GM18502 (cell line): ENCODE measurements at regions not wholly inside any gene's neighbourhood (a gene's known extent, or its start where the extent isn't known, plus 50 kb on each side); places are given as distances from the start of the nearest gene placed in this dataset.
"Not testable (repeated sequence)": the region's sequence is repeated elsewhere in the genome, so short reads cannot be mapped to it uniquely, and the experiment has no call there.

Experiments
- ATAC-seq: cut with Tn5 transposase; IDR thresholded peaks from one replicate; pipeline ENCODE4 v1.9.1; 2021; ENCODE audit warnings: mild to moderate bottlenecking; ENCODE audit not compliant: unreplicated experiment, poor library complexity

DNA sequence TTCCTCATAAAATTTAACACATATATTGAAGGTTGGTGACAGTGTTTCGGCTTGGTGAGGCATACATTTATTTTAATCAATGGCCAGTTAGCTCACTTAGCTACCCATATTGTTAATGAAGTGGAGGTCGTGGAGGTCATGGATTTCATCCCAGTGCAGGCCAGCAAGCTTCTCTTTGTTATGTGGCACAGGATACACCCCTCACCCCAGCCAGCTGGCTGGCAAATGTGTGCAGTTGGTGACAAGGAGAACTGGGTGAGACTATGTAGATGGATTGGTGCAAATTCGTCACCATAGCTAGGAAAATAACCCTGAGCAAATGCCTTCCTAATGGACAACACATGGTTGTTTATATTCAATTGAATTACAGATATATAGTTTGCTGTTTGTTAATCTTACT, 50.5 kb upstream of the FOXP2 start:
- no peak for ATAC-seq

GRCh38 chr7:114363292-114363691, 51.3 kb upstream of the FOXP2 start:
- ATAC-seq = no peak

DNA sequence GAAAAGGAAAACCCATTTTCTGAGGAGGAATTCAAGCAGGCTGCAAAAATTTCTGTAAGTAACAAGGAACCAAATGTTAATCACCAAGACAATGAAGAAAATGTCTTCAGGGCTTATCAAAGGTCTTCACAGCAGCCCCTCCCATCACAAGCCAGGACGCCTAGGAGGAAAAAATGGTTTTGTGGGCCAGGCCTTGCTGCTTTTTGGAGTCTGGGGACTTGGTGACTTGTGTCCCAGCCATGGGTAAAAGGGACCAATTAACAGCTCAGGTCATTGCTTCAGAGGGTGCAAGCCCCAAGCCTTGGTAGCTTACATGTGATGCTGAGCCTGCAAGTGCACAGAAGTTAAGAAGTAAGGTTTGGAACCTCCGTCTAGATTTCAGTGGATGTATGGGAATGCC, 55.7 kb upstream of the FOXP2 start:
- ATAC-seq = no peak

- no peak for ATAC-seq
Measured at GRCh38 chr7:114356133-114356532, 58.5 kb upstream of the FOXP2 start.

DNA sequence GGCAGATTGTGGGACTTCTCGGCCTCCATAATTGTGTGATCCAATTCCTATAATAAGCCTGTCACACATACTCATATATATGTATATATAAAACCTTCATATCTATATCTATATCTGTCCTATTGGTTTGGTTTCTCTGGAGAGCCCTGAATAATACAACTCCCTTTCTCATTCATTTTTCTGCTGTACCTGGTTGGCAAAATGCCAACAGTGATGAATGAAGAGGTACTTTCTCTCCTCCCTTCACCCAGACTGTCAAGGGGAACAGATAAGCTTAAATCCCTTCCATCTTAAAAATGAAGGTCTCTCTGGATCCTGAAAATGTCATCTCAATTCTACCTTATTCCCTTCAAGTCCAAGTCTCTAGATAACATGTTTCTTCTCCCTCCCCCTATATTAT, 60.3 kb upstream of the FOXP2 start:
- no peak for ATAC-seq

GRCh38 chr7:114345494-114345893, 69.1 kb upstream of the FOXP2 start:
- ATAC-seq = no peak

DNA sequence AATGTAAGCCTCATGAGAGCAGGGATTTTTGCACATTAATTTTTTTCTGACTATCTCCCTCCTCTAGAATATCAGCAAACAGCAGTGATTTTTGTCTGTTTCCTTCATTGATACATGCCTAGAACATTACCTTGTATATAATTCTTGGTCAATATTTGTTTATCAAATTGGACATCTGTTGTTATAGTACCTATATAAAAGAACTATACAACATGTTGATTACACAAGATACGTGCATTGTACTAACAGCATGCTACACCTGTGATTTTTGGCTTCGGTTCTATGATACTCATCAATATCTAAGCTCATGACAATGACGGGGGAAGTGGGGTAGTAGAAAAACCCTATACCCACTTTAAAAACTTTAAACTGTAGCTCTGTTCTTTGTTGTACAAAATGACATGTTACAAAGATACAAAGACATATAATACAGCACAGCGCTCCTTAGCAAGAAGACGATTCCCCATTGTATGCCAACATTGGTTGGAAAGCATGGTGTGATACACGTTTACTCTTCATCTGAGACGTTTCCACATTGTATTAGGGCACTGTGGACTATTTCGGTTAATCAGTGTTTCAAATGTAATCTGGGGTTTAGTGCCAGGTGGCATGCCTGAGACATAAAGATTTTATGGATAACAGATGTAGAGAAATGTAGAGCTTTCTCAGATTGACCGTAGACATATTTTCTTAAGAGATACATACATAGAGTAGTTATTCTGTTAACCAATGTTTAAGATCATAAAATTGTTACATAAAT, 70.5 kb upstream of the FOXP2 start:
- ATAC-seq = no peak

- no peak for ATAC-seq
Measured at GRCh38 chr7:114342431-114343179, 72.0 kb upstream of the FOXP2 start.

- no peak for ATAC-seq
Measured at GRCh38 chr7:114341648-114342047, 73.0 kb upstream of the FOXP2 start.

DNA sequence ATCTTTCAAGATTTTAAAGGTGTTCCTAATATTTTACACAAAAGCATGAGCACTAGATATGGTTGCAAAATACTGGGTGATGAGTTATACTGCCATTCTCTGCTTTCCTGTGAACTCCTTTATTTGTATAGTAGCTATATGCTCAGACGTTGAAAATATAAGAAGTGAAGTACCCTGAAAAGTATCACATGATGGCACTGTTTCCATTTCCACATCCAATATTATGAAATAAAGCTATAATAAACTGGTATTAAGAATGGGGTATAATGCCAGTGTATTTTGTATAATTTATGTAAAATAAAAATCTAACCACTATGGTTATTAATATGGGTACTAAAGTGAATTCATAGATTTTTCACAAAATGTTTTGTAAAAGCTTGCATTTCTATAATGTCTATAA, 79.6 kb upstream of the FOXP2 start:
- no peak for ATAC-seq

DNA sequence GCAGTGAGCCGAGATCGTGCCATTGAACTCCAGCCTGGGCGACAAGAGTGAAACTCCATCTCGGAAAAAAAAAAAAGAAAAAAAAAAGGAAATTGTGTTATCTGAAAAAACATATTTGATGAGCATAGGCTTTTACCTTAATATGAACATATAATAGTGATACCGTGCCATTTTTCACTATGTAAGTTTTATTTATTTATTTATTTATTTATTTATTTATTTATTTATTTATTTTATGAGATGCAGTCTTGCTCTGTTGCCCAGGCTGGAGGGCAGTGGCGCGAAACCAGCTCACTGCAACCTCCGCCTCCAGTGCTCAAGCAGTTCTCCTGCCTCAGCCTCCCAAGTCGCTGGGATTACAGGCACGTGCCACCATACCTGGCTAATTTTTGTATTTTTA, 85.2 kb upstream of the FOXP2 start:
- not testable (repeated sequence) for ATAC-seq

DNA sequence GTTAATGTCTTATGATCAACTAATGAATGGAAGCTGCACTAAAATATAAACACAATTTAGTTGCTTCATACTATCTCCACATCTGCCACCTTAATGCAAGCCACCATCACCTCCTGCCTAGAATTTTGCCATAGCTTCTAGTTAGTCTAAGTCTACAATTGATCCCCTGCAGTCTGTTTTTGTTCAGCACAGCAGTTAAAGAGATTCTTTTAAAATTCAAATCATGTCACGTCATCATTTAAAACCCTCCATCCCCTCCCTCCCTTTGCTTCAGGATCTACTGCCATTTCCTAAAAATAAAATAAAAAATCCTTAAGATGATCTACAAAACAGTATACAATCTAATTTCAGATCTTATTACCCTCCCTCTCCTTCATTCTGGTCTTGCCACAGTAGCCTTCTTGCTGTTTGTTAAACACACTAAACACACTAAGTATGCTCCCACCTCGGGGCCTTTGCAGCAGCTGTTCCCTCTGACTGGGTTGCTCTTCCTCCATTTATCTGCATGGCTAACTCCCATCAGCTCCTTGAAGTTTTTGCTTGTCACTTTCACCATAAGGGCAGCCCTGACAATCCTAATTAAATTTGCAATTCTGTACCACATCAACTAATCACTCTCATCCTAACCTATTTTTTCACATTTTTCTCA, 97.0 kb upstream of the FOXP2 start:
- no peak for ATAC-seq

GRCh38 chr7:114312649-114313048, 102.0 kb upstream of the FOXP2 start:
- ATAC-seq = no peak

DNA sequence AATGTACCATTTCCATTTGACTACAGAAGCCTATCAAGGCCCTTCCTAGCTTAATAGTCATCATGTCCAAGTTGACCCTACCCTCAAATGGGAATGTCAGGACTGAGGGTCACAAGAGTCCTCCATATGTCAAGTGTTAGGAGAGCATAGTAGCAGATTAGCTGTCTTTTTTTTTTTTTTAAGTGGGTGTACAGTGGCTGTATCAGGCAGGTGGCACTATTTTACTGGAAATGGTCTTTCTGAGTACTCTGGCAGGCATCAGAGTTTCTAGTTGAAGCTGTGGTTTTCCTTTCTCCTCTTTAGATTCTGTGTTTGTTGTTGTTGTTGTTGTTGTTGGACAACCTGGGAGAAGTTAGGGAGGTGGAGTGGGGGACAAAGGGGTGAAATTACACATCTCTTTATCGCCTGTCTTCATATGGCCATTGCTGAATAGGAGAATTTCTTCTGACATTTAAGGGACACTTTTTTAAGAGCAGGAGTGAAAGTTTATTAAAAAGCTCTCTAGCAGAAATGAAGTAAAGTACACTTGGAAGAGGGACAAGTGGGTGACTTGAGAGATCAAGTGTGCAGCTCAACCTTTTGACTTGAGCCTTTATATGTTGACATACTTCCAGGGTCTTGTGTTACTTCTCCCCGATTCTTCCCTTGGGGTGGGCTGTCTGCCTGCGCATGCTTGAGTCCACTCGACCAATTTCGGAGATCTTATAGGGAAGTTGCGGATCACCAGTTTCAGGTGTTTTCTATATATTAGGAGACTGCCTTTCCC, 104.1 kb upstream of the FOXP2 start:
- ATAC-seq = no peak

DNA sequence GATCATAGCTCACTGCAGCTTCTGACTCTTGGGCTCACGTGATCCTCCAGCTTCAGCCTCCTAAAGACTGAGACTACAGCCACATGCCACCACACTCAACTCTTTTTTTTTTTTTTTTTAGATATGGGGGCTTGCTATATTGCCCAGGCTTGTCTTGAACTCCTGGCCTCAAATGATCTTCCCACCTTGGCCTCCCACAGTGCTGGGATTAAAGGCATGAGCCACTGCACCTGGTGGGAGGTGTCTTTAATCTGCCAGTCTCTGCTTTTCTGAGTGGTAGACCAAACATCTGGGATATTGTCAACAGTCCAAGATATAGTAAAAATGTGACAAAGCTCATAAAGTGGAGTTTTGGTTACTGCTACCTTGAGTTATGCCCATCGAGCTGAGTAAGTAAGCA, 104.9 kb upstream of the FOXP2 start:
- no peak for ATAC-seq

DNA sequence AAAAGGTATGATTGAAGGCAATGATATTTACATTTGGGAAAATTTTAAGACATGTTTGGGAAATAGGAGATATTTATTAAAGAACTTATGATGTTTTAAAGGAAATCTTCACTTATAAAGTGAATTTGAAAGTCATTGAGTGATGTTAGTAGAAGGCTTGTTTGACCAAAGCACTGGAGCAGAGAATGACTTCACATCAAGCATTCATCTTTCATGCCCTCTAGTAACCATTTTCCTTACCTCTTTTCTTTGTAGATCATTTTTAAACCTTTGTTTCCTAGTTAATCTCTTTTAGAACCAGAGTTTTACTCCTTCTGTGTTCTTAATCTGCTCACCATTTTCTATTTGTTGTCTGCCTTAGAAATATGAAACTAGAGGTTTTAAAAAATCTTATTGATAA, 111.3 kb upstream of the FOXP2 start:
- ATAC-seq = no peak

- no peak for ATAC-seq
Measured at GRCh38 chr7:114302858-114303257, 111.8 kb upstream of the FOXP2 start.

DNA sequence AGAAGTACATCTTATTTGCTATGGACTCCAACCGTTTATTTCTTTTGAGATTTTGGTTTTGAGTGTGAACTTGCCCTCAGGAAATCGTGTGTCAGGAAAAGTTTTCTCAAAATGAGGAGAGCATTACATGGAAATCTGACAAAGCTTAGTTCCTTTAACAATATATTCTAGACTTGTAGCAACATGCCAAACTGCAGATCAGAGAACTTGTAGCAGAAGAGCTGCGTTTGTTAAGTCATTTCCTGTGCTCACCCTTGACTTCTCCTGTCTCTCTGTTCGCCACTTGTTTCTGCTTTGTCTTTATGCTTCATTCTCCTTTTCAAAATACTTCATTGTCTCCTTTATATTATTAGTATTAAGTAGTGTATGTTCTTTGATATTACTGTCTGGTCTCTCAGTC, 116.6 kb upstream of the FOXP2 start:
- ATAC-seq = no peak

- ATAC-seq = no peak
Measured at GRCh38 chr7:114297121-114297520, 117.5 kb upstream of the FOXP2 start.

- no peak for ATAC-seq
Measured at GRCh38 chr7:114295522-114295921, 119.1 kb upstream of the FOXP2 start.

GRCh38 chr7:114294036-114294435, 120.6 kb upstream of the FOXP2 start:
- ATAC-seq = no peak
